ENCODE measurements at regions not wholly inside any gene's neighbourhood (a gene's known extent, or its start where the extent isn't known, plus 50 kb on each side); places are given as distances from the start of the nearest gene placed in this dataset.

GRCh38 chr11:26126741-26127140 is 205.2 kb upstream of the ANO3 start:
- DNase-seq: no peak

GRCh38 chr11:26127336-26127735 is 204.6 kb upstream of the ANO3 start:
- DNase-seq: no peak

- no peak for DNase-seq
Measured at GRCh38 chr11:26131406-26131805, 200.5 kb upstream of the ANO3 start.

GRCh38 chr11:26134053-26134452 is 197.9 kb upstream of the ANO3 start:
- no peak for DNase-seq

- DNase-seq: peak; percentile 12
Measured at GRCh38 chr11:26134481-26135355, 197.2 kb upstream of the ANO3 start.

GRCh38 chr11:26137651-26138050 is 194.3 kb upstream of the ANO3 start:
- DNase-seq: no peak

GRCh38 chr11:26142891-26143290 is 189.0 kb upstream of the ANO3 start:
- no peak for DNase-seq

- DNase-seq: no peak
Measured at GRCh38 chr11:26143566-26144290, 188.2 kb upstream of the ANO3 start.

GRCh38 chr11:26144291-26144690 is 187.6 kb upstream of the ANO3 start:
- no peak for DNase-seq

GRCh38 chr11:26144911-26145310 is 187.0 kb upstream of the ANO3 start:
- no peak for DNase-seq

GRCh38 chr11:26149585-26149984 is 182.3 kb upstream of the ANO3 start:
- no peak for DNase-seq

- no peak for DNase-seq
Measured at GRCh38 chr11:26150031-26150430, 181.9 kb upstream of the ANO3 start.

GRCh38 chr11:26158251-26158650 is 173.7 kb upstream of the ANO3 start:
- no peak for DNase-seq

- DNase-seq: no peak
Measured at GRCh38 chr11:26162291-26162690, 169.6 kb upstream of the ANO3 start.

GRCh38 chr11:26186389-26186788 is 145.5 kb upstream of the ANO3 start:
- DNase-seq: no peak

- DNase-seq: no peak
Measured at GRCh38 chr11:26187639-26188038, 144.3 kb upstream of the ANO3 start.

- DNase-seq: no peak
Measured at GRCh38 chr11:26188554-26188953, 143.4 kb upstream of the ANO3 start.

GRCh38 chr11:26191193-26191592 is 140.7 kb upstream of the ANO3 start:
- DNase-seq: no peak

- DNase-seq: no peak
Measured at GRCh38 chr11:26193694-26194365, 138.1 kb upstream of the ANO3 start.

GRCh38 chr11:26194881-26195280 is 137.0 kb upstream of the ANO3 start:
- DNase-seq: no peak

GRCh38 chr11:26198532-26199096 is 133.3 kb upstream of the ANO3 start:
- DNase-seq: no peak

GRCh38 chr11:26199331-26200095 is 132.4 kb upstream of the ANO3 start:
- no peak for DNase-seq

- no peak for DNase-seq
Measured at GRCh38 chr11:26201411-26201810, 130.5 kb upstream of the ANO3 start.

All from COR-L47 (cell line).